GM12892 (cell line): ENCODE measurements at regions not wholly inside any gene's neighbourhood (a gene's known extent, or its start where the extent isn't known, plus 50 kb on each side); places are given as distances from the start of the nearest gene placed in this dataset.
"Not testable (repeated sequence)": the region's sequence is repeated elsewhere in the genome, so short reads cannot be mapped to it uniquely, and the experiment has no call there.

ENCODE experiments used
- POLR2A ChIP-seq: IDR thresholded peaks from 2 replicates; pipeline ENCODE4 v1.6.1; 2011; ENCODE audit warnings: low read depth, low read length, control low read depth
- POLR2AphosphoS5 ChIP-seq: IDR thresholded peaks from 2 replicates; pipeline ENCODE4 v1.6.1; 2011; ENCODE audit warnings: low read depth, low read length, control low read depth

- TF ChIP-seq POLR2AphosphoS5, POLR2A: not testable (repeated sequence)
These were observed 495.0 kb upstream of the GYPC start for GRCh38 chr2:126160950-126161349.
